DND-41 (cell line): ENCODE measurements at regions not wholly inside any gene's neighbourhood (a gene's known extent, or its start where the extent isn't known, plus 50 kb on each side); places are given as distances from the start of the nearest gene placed in this dataset.

Experiments
- ATAC-seq: fragments of 200-7000 bp; cut with Tn5 transposase; 3 replicates; pipeline ENCODE4 v1.9.1; 2021; ENCODE audit warnings: low read depth; ENCODE audit not compliant: insufficient read depth
- DNase-seq: peaks from one replicate; pipeline ENCODE4 v3.0.0-alpha.2; 2020
- H2AFZ ChIP-seq: 2 replicates; pipeline ENCODE4 v1.6.0; 2012; ENCODE audit warnings: low read depth, low read length
- H3K27ac ChIP-seq: 2 replicates; pipeline ENCODE4 v1.5.1; 2012; ENCODE audit warnings: low read length, inconsistent platforms
- H3K27me3 ChIP-seq: fragments of 200-600 bp; sonication (generic); 2 replicates; pipeline ENCODE4 v1.6.0; 2012; ENCODE audit warnings: low read length, mild to moderate bottlenecking, inconsistent platforms; ENCODE audit not compliant: insufficient read depth, poor library complexity
- H3K36me3 ChIP-seq: 2 replicates; pipeline ENCODE4 v1.5.1; 2012; ENCODE audit warnings: low read length, inconsistent platforms; ENCODE audit not compliant: insufficient read depth
- H3K4me1 ChIP-seq: 2 replicates; pipeline ENCODE4 v1.5.1; 2012; ENCODE audit warnings: mild to moderate bottlenecking, low read length; ENCODE audit not compliant: insufficient read depth
- H3K4me2 ChIP-seq: 2 replicates; pipeline ENCODE4 v1.6.0; 2012; ENCODE audit warnings: mild to moderate bottlenecking, moderate library complexity, low read length, inconsistent platforms; ENCODE audit not compliant: insufficient read depth
- H3K4me3 ChIP-seq, 2 experiments: fragments of 200-600 bp in 1 of 2; shearing (Covaris generic) in 1 of 2; 2 replicates each; pipeline ENCODE4 v1.5.1; 2012 to 2016; ENCODE audit warnings: inconsistent platforms in 2 of 2, low read length in 2 of 2, mild to moderate bottlenecking in 2 of 2, low read depth in 1 of 2, moderate library complexity in 1 of 2
- H3K79me2 ChIP-seq: 2 replicates; pipeline ENCODE4 v1.6.0; 2012; ENCODE audit warnings: low read length, inconsistent platforms; ENCODE audit not compliant: insufficient read depth
- H3K9ac ChIP-seq: 2 replicates; pipeline ENCODE4 v1.6.0; 2012; ENCODE audit warnings: low read depth, mild to moderate bottlenecking, inconsistent platforms, low read length, moderate library complexity
- H3K9me3 ChIP-seq: 2 replicates; pipeline ENCODE4 v1.5.1; 2012; ENCODE audit warnings: low read length, moderate library complexity, mild to moderate bottlenecking, inconsistent platforms; ENCODE audit not compliant: insufficient read depth, severe bottlenecking
- H4K20me1 ChIP-seq: 2 replicates; pipeline ENCODE4 v1.6.0; 2012; ENCODE audit warnings: low read length; ENCODE audit not compliant: insufficient read depth
- EZH2 ChIP-seq: IDR thresholded peaks from 3 replicates; pipeline ENCODE4 v1.6.1; 2012; ENCODE audit warnings: borderline replicate concordance, low read depth, mild to moderate bottlenecking, moderate library complexity, low read length, inconsistent platforms; ENCODE audit not compliant: severe bottlenecking
- TF ChIP-seq, protein P1 (sequence below): IDR thresholded peaks from 2 replicates; pipeline ENCODE4 v1.5.1; 2012; ENCODE audit warnings: borderline replicate concordance, low read length, moderate library complexity, mild to moderate bottlenecking; ENCODE audit not compliant: poor library complexity, severe bottlenecking; ENCODE audit errors: extremely low read depth

DNA sequence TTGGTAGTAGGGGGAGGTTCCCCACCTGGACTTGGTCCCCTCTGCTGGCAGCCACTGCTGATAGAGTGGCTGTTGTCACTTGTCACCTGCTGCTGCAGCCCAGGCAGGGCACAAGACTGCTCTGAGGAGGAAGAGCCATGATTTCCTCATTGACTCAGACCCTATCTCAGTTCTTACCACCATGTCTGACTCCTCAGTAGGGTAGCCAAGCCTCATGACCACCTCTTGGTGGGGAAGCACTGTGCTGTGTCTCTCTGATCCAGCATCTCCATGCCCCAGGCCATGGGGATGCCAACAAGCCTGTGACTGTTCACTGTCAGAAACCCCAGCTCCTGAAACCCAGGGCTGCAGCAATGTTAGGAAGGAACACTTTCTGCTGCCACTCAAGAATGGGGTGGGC is 173.0 kb downstream of the WSCD1 start:
- Histone ChIP-seq H3K27ac (no peak overlapping the region), H2AFZ (no peak overlapping the region), H3K9ac (no peak overlapping the region), H3K79me2 (no peaks in the 10 kb centered on the region), H3K4me2 (no peak overlapping the region), H3K36me3 (no peaks in the 10 kb centered on the region), H4K20me1 (peaks cover 5% of the 10 kb centered on the region; the same call in 1 of the 2 replicates), H3K27me3 (no peaks in the 10 kb centered on the region), H3K4me1 (no peaks in the 10 kb centered on the region), H3K9me3 (no peaks in the 10 kb centered on the region), H3K4me3 (no peak overlapping the region)
- ATAC-seq (no peak), DNase-seq (no peak)
- no peak for TF ChIP-seq EZH2
- TF ChIP-seq, protein P1, sequence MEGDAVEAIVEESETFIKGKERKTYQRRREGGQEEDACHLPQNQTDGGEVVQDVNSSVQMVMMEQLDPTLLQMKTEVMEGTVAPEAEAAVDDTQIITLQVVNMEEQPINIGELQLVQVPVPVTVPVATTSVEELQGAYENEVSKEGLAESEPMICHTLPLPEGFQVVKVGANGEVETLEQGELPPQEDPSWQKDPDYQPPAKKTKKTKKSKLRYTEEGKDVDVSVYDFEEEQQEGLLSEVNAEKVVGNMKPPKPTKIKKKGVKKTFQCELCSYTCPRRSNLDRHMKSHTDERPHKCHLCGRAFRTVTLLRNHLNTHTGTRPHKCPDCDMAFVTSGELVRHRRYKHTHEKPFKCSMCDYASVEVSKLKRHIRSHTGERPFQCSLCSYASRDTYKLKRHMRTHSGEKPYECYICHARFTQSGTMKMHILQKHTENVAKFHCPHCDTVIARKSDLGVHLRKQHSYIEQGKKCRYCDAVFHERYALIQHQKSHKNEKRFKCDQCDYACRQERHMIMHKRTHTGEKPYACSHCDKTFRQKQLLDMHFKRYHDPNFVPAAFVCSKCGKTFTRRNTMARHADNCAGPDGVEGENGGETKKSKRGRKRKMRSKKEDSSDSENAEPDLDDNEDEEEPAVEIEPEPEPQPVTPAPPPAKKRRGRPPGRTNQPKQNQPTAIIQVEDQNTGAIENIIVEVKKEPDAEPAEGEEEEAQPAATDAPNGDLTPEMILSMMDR, result no peak

DNA sequence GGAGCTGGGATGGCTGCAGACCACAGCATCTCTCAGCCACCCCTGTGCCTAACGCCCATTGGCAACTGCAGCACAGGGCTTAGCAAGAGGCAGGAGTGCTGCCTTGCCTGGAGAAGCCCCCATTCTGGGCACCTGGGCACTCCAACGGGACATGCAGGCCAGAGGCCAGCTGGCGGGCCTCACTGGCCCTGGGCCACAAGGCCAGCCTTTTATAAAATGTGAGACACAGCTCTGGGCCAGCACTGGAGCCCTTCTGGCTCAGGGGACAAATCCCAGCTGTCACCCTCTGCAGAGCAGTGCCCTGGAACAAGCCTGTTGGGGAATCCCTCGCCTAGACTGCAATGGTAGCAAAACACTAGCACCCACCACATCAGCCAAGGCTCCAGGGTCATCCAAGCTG is 171.8 kb downstream of the WSCD1 start:
- Histone ChIP-seq H2AFZ (no peak overlapping the region), H3K9ac (no peak overlapping the region), H3K4me2 (no peak overlapping the region), H3K36me3 (no peaks in the 10 kb centered on the region), H3K79me2 (no peaks in the 10 kb centered on the region), H4K20me1 (peaks cover 5% of the 10 kb centered on the region; the same call in 1 of the 2 replicates), H3K4me3 (no peak overlapping the region), H3K4me1 (no peaks in the 10 kb centered on the region), H3K27me3 (no peaks in the 10 kb centered on the region), H3K9me3 (no peaks in the 10 kb centered on the region), H3K27ac (no peak overlapping the region)
- no peak for TF ChIP-seq EZH2
- DNase-seq (no peak), ATAC-seq (no peak)

DNA sequence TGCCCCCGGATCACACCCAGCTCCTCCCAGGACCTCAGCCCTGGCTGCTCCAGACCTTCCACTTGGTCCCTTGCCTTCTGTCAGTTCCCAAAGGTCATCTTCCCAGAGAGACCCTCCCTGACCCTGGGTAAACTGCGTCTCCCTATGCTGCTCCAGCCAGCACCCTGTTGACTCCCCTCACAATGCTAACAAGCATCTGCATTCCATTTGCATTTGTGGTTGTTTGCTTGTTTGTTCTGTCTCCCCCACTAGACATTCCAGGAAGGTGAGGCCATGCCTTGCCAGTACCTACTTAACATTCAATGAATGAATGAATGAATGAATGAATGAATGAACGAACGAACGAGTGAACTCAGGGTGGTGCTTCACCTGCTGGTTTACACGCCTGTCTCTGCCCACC is 171.2 kb downstream of the WSCD1 start:
- no peak overlapping the region for H3K27ac ChIP-seq
- H3K4me1 ChIP-seq, result no peaks in the 10 kb centered on the region
- H3K36me3 ChIP-seq, result no peaks in the 10 kb centered on the region
- H3K4me3 ChIP-seq, result no peak overlapping the region
- H4K20me1 ChIP-seq, result peaks cover 5% of the 10 kb centered on the region; the same call in 1 of the 2 replicates
- no peak overlapping the region for H3K4me2 ChIP-seq
- H2AFZ ChIP-seq, result no peak overlapping the region
- TF ChIP-seq, protein P1, result no peak
- TF ChIP-seq EZH2, result no peak
- DNase-seq (no peak), ATAC-seq (no peak)
- H3K27me3 ChIP-seq, result no peaks in the 10 kb centered on the region
- H3K9ac ChIP-seq, result no peak overlapping the region
- no peaks in the 10 kb centered on the region for H3K79me2 ChIP-seq
- H3K9me3 ChIP-seq, result no peaks in the 10 kb centered on the region

DNA sequence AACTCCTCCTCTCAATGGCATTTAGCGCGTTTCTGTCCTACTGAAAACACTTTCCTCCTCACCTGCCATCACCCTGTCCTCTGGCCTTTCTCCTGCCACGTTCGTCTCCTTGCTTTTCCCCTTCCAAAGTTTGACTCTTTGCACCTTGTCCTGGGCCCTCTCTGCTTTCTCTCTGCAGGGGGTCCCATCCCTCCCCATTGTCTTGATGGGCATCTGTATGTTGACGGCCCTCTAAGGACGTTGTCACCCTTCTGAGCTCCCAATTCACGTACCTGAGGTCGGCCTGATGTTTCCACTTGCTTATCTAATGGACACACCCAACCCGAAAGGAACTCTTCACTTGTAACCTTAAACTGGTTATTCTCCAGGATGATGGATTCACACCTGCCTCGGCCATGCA is 170.4 kb downstream of the WSCD1 start:
- Histone ChIP-seq H3K79me2 (no peaks in the 10 kb centered on the region), H3K4me1 (no peaks in the 10 kb centered on the region), H3K27me3 (no peaks in the 10 kb centered on the region), H3K9ac (no peak overlapping the region), H4K20me1 (peaks cover 5% of the 10 kb centered on the region; the same call in 1 of the 2 replicates), H3K36me3 (no peaks in the 10 kb centered on the region), H3K27ac (no peak overlapping the region), H2AFZ (no peak overlapping the region), H3K9me3 (no peaks in the 10 kb centered on the region), H3K4me2 (no peak overlapping the region), H3K4me3 (no peak overlapping the region)
- no peak for TF ChIP-seq EZH2
- TF ChIP-seq, protein P1, result no peak
- ATAC-seq, result no peak
- no peak for DNase-seq
